OCI-LY3 (cell line): ENCODE measurements at regions not wholly inside any gene's neighbourhood (a gene's known extent, or its start where the extent isn't known, plus 50 kb on each side); places are given as distances from the start of the nearest gene placed in this dataset.

ENCODE experiments used
- CTCF ChIP-seq: fragments of 200-600, 300-600 bp; sonication (generic); IDR thresholded peaks from 2 replicates; pipeline ENCODE4 v1.5.1; 2014; ENCODE audit warnings: antibody characterized with exemption, low read length, low read depth
- EZH2phosphoT487 ChIP-seq: fragments of 200-600 bp; shearing (Covaris generic); IDR thresholded peaks from 2 replicates; pipeline ENCODE4 v1.6.1; 2018; ENCODE audit warnings: antibody characterized with exemption, mixed run types, low read depth

GRCh38 chr1:232184561-232185530, 445.1 kb downstream of the SIPA1L2 start:
- TF ChIP-seq CTCF (no peak), EZH2phosphoT487 (no peak)
